Hepatocyte (in vitro differentiated cells): ENCODE measurements at regions not wholly inside any gene's neighbourhood (a gene's known extent, or its start where the extent isn't known, plus 50 kb on each side); places are given as distances from the start of the nearest gene placed in this dataset.

ENCODE experiments used
- DNase-seq: peaks from one replicate; pipeline ENCODE4 v3.0.0-alpha.2; 2016; ENCODE audit warnings: low spot score
- H2AFZ ChIP-seq: fragments of 200-600 bp; sonication (generic); 2 replicates; pipeline ENCODE4 v1.6.0; 2016; ENCODE audit warnings: antibody characterized with exemption, mild to moderate bottlenecking
- H3K27ac ChIP-seq: fragments of 200-600 bp; sonication (generic); 2 replicates; pipeline ENCODE4 v1.5.1; 2016; ENCODE audit warnings: mild to moderate bottlenecking
- H3K27me3 ChIP-seq: fragments of 200-600 bp; sonication (generic); 2 replicates; pipeline ENCODE4 v1.6.1; 2016
- H3K36me3 ChIP-seq: fragments of 200-600 bp; sonication (generic); replicated peaks from 2 replicates; pipeline ENCODE4 v1.5.1; 2016; ENCODE audit warnings: low read depth; ENCODE audit not compliant: insufficient read depth
- H3K4me1 ChIP-seq: fragments of 200-600 bp; sonication (generic); 2 replicates; pipeline ENCODE4 v1.5.1; 2016; ENCODE audit warnings: mild to moderate bottlenecking, moderate library complexity; ENCODE audit not compliant: insufficient read depth
- H3K4me2 ChIP-seq: fragments of 200-600 bp; sonication (generic); 2 replicates; pipeline ENCODE4 v1.6.0; 2016
- H3K4me3 ChIP-seq: fragments of 200-600 bp; sonication (generic); 2 replicates; pipeline ENCODE4 v1.5.1; 2016; ENCODE audit warnings: mild to moderate bottlenecking
- H3K79me2 ChIP-seq: fragments of 200-600 bp; sonication (generic); 2 replicates; pipeline ENCODE4 v1.6.0; 2017; ENCODE audit warnings: mild to moderate bottlenecking
- H3K9me2 ChIP-seq: fragments of 200-600 bp; sonication (generic); replicated peaks from 2 replicates; pipeline ENCODE4 v1.6.0; 2017; ENCODE audit warnings: mild to moderate bottlenecking; ENCODE audit not compliant: insufficient read depth
- H3K9me3 ChIP-seq: fragments of 200-600 bp; sonication (generic); 2 replicates; pipeline ENCODE4 v1.5.1; 2016; ENCODE audit warnings: low read depth, mild to moderate bottlenecking
- H4K20me1 ChIP-seq: fragments of 200-600 bp; sonication (generic); 2 replicates; pipeline ENCODE4 v1.6.0; 2016; ENCODE audit warnings: mild to moderate bottlenecking; ENCODE audit not compliant: insufficient read depth, poor library complexity, severe bottlenecking
- EZH2 ChIP-seq: fragments of 200-600 bp; sonication (generic); IDR thresholded peaks from 2 replicates; pipeline ENCODE4 v1.6.1; 2016; ENCODE audit warnings: antibody characterized with exemption, mild to moderate bottlenecking, borderline replicate concordance
- EZH2phosphoT487 ChIP-seq: fragments of 200-600 bp; sonication (generic); IDR thresholded peaks from one replicate; pipeline ENCODE4 v1.6.1; 2018; ENCODE audit warnings: antibody characterized with exemption, mild to moderate bottlenecking, low read depth, moderate library complexity; ENCODE audit not compliant: unreplicated experiment, severe bottlenecking
- WGBS: methylation state at CpG from one replicate; pipeline ENCODE4 v1.1.6; 2016; ENCODE audit warnings: low lambda C conversion rate; ENCODE audit errors: missing lambda C conversion rate; 5-methylcytosine and 5-hydroxymethylcytosine counted together
- TF ChIP-seq, protein P1 (sequence below): fragments of 200-600 bp; sonication (generic); IDR thresholded peaks from 2 replicates; pipeline ENCODE4 v1.5.1; 2016; ENCODE audit warnings: antibody characterized with exemption, mild to moderate bottlenecking; ENCODE audit not compliant: poor library complexity

DNA sequence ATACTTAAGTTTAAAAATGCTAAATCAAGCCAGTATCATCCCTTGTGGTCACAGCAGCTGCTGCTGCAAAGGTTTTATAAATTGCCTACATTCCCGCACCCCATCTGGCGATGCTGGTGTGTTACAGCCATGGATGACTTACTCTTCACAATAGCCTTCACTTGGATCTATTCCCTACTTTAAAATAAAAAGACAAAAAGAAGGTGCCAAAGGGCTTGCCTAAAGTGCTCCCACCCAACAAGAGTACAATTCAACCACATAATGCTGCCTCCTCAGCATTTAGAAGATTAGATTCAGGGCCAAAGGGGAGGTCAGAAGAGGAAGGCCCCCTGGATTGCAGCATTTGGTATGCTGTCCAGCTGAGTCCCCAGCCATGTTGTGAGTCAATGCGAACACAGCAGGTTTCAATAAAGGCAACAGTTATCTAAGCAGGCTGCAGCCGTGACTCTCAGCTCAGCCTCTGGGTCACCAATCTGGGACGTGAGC is 176.1 kb downstream of the DAD1 start:
- H3K79me2 ChIP-seq: no peaks in the 10 kb centered on the region
- H2AFZ ChIP-seq: no peak overlapping the region
- H3K9me3 ChIP-seq: no peaks in the 10 kb centered on the region
- no peaks in the 10 kb centered on the region for H3K36me3 ChIP-seq
- no peaks in the 10 kb centered on the region for H3K4me1 ChIP-seq
- no peaks in the 10 kb centered on the region for H4K20me1 ChIP-seq
- H3K4me3 ChIP-seq: no peak overlapping the region
- 70% methylated on average over 5 of the region's 5 CpGs for WGBS
- no peak overlapping the region for H3K27ac ChIP-seq
- H3K4me2 ChIP-seq: no peak overlapping the region
- no peaks in the 10 kb centered on the region for H3K9me2 ChIP-seq
- no peak for DNase-seq
- no peak for TF ChIP-seq EZH2
- TF ChIP-seq EZH2phosphoT487: no peak
- TF ChIP-seq, protein P1, sequence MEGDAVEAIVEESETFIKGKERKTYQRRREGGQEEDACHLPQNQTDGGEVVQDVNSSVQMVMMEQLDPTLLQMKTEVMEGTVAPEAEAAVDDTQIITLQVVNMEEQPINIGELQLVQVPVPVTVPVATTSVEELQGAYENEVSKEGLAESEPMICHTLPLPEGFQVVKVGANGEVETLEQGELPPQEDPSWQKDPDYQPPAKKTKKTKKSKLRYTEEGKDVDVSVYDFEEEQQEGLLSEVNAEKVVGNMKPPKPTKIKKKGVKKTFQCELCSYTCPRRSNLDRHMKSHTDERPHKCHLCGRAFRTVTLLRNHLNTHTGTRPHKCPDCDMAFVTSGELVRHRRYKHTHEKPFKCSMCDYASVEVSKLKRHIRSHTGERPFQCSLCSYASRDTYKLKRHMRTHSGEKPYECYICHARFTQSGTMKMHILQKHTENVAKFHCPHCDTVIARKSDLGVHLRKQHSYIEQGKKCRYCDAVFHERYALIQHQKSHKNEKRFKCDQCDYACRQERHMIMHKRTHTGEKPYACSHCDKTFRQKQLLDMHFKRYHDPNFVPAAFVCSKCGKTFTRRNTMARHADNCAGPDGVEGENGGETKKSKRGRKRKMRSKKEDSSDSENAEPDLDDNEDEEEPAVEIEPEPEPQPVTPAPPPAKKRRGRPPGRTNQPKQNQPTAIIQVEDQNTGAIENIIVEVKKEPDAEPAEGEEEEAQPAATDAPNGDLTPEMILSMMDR: no peak
- no peaks in the 10 kb centered on the region for H3K27me3 ChIP-seq

DNA sequence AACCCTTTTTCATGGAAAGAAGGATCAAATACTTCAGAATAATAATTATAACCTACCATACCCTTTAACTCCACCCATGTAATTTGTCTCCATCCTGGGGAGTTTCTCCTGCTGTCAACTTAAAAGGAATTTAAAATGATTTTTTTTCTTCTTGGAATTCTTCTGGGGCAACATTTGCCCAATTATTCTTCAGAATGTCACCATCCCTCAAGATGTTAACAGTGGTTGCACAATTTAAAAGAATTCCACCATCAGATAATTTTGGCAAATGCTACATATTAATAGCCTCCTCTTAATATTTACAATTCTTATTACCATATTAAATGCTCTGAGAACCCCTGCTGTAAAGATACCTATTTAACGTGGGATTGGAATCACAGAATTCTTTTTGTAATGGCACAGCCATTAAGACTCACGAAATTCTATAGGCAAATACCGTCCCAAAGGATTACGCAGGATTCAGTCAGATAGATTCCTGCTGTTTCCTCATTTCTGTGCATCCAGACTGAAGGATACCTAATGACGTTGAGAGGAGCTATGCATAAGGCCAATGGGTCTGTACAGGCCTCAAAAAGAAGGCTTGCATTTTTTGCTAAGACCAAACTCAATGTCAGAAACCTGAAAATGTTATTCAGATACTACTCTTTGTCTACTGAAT is 177.5 kb downstream of the DAD1 start:
- Histone ChIP-seq H3K4me2 (no peak overlapping the region), H4K20me1 (no peaks in the 10 kb centered on the region), H2AFZ (no peak overlapping the region), H3K9me3 (no peaks in the 10 kb centered on the region), H3K4me3 (no peak overlapping the region), H3K27ac (no peak overlapping the region), H3K27me3 (no peaks in the 10 kb centered on the region), H3K4me1 (no peaks in the 10 kb centered on the region), H3K79me2 (no peaks in the 10 kb centered on the region), H3K9me2 (no peaks in the 10 kb centered on the region), H3K36me3 (no peaks in the 10 kb centered on the region)
- TF ChIP-seq EZH2phosphoT487 (no peak), EZH2 (no peak)
- TF ChIP-seq, protein P1: no peak
- WGBS: 86% methylated on average over 5 of the region's 5 CpGs
- DNase-seq: no peak

DNA sequence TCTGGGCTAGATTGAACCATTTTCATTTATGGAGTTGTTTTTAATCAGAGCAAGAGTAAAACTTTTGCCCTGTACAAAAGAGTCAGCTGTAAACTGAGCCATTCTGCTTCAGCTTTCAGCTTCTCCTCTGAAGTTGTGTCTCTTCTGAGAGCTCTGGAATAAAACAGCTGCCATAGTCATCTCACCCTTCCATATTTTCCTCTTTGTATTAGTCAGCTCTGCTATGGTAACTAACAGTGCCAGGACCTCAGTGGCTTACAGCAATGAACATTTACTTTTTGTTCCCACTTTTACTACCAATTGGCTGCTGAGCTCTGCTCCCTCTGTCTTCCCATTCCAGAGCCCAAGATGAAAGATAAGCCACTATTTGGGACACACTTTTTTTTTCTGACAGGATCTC is 178.5 kb downstream of the DAD1 start:
- Histone ChIP-seq H3K27ac (no peak overlapping the region), H3K4me3 (no peak overlapping the region), H3K4me1 (no peaks in the 10 kb centered on the region), H3K79me2 (no peaks in the 10 kb centered on the region), H4K20me1 (no peaks in the 10 kb centered on the region), H2AFZ (no peak overlapping the region), H3K9me2 (no peaks in the 10 kb centered on the region), H3K27me3 (no peaks in the 10 kb centered on the region), H3K36me3 (no peaks in the 10 kb centered on the region), H3K9me3 (no peaks in the 10 kb centered on the region), H3K4me2 (no peak overlapping the region)
- TF ChIP-seq, protein P1: no peak
- TF ChIP-seq EZH2phosphoT487: no peak
- TF ChIP-seq EZH2: no peak
- DNase-seq: no peak

DNA sequence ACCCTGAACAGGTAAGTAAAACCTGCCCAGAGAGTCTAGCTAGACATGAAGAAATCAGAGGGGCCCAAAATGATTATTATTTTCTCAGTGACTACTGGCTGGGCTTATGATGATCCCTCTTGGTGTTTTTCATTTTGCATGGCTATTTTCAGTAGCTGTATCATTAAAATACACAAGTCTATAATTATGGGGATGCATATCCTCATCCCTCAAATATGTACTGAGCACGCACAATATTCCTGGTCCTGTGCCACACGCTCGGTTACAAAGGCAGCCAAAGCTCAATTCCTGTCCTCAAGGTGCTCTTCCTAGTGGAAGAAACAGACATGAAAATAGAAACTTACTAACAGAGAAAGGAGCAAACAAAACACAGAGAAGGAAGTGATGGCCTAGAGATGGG is 180.0 kb downstream of the DAD1 start:
- 95% methylated on average over 3 of the region's 3 CpGs for WGBS
- H3K9me2 ChIP-seq: no peaks in the 10 kb centered on the region

More for the DNA sequence above, 180.0 kb downstream of the DAD1 start:
- no peaks in the 10 kb centered on the region for H3K79me2 ChIP-seq
- no peaks in the 10 kb centered on the region for H3K9me3 ChIP-seq
- no peak overlapping the region for H3K27ac ChIP-seq
- TF ChIP-seq, protein P1: no peak
- TF ChIP-seq EZH2phosphoT487 (no peak), EZH2 (no peak)
- no peak overlapping the region for H3K4me3 ChIP-seq
- H2AFZ ChIP-seq: no peak overlapping the region
- H3K4me2 ChIP-seq: no peak overlapping the region
- H3K4me1 ChIP-seq: no peaks in the 10 kb centered on the region
- H3K36me3 ChIP-seq: no peaks in the 10 kb centered on the region
- no peaks in the 10 kb centered on the region for H4K20me1 ChIP-seq
- H3K27me3 ChIP-seq: no peaks in the 10 kb centered on the region
- DNase-seq: no peak
